ENCODE measurements at regions not wholly inside any gene's neighbourhood (a gene's known extent, or its start where the extent isn't known, plus 50 kb on each side); places are given as distances from the start of the nearest gene placed in this dataset.

GRCh38 chr3:158994386-158994785 lies 192.5 kb downstream of the MFSD1 start:
- no peaks in the 10 kb centered on the region for H4K20me1 ChIP-seq (ENCODE audit: insufficient read depth, low read length)
- CTCF ChIA-PET (ENCODE audit: unreplicated experiment) = no interaction called here
- POLR2A ChIA-PET = interaction anchor here (1.5 kb wide), 1 partner anchor 16 kb away, joined by 3 read pairs; no protein-coding TSS in a partner anchor
- H3K9me2 ChIP-seq (ENCODE audit: insufficient read depth, low read length) = no peaks in the 10 kb centered on the region
- no peak overlapping the region for H3K27ac ChIP-seq (ENCODE audit: low read depth, low read length, poor library complexity, severe bottlenecking)
- no peak for DNase-seq (ENCODE audit: low spot score)
- H3K9me3 ChIP-seq (ENCODE audit: low read length) = no peaks in the 10 kb centered on the region
- no peak overlapping the region for H2AFZ ChIP-seq (ENCODE audit: low read length)
- BruUV-seq (replicated peaks) = no TSS peak
- no peaks in the 10 kb centered on the region for H3K36me3 ChIP-seq (ENCODE audit: insufficient read depth, low read length)
- no peak overlapping the region for H3K4me3 ChIP-seq (ENCODE audit: low read depth, low read length, poor library complexity, severe bottlenecking)
- no peak for TF ChIP-seq EZH2phosphoT487 (IDR thresholded peaks at IDR 0.05; ENCODE audit: borderline replicate concordance, low read depth, low read length)
- TF ChIP-seq CTCF (conservative IDR thresholded peaks at IDR 0.05; ENCODE audit: low read length) = no peak
- no peak overlapping the region for H3K4me2 ChIP-seq (ENCODE audit: low read length)
- intact Hi-C loops (cut with micrococcal nuclease; ENCODE audit: unreplicated experiment) = no loop called here
- H3K4me1 ChIP-seq (ENCODE audit: insufficient read depth, low read length, poor library complexity, severe bottlenecking) = no peaks in the 10 kb centered on the region
- H3K79me2 ChIP-seq (ENCODE audit: insufficient read depth, low read depth, low read length) = no peaks in the 10 kb centered on the region

- Histone ChIP-seq H3K4me3 (ENCODE audit: low read depth, low read length, poor library complexity, severe bottlenecking) (no peak overlapping the region), H3K4me1 (ENCODE audit: insufficient read depth, low read length, poor library complexity, severe bottlenecking) (no peaks in the 10 kb centered on the region), H3K4me2 (ENCODE audit: low read length) (no peak overlapping the region), H3K36me3 (ENCODE audit: insufficient read depth, low read length) (no peaks in the 10 kb centered on the region), H3K79me2 (ENCODE audit: insufficient read depth, low read depth, low read length) (no peaks in the 10 kb centered on the region), H3K9me2 (ENCODE audit: insufficient read depth, low read length) (no peaks in the 10 kb centered on the region), H3K9me3 (ENCODE audit: low read length) (no peaks in the 10 kb centered on the region), H4K20me1 (ENCODE audit: insufficient read depth, low read length) (no peaks in the 10 kb centered on the region), H3K27ac (ENCODE audit: low read depth, low read length, poor library complexity, severe bottlenecking) (no peak overlapping the region), H2AFZ (ENCODE audit: low read length) (no peak overlapping the region)
- intact Hi-C loops (cut with micrococcal nuclease; ENCODE audit: unreplicated experiment) = no loop called here
- no peak for DNase-seq (ENCODE audit: low spot score)
- TF ChIP-seq EZH2phosphoT487 (IDR thresholded peaks at IDR 0.05; ENCODE audit: borderline replicate concordance, low read depth, low read length) (no peak), CTCF (conservative IDR thresholded peaks at IDR 0.05; ENCODE audit: low read length) (no peak)
- CTCF ChIA-PET (ENCODE audit: unreplicated experiment) = no interaction called here
- POLR2A ChIA-PET = no interaction called here
- BruUV-seq (replicated peaks) = no TSS peak
Observed at GRCh38 chr3:159001711-159002110, 199.9 kb downstream of the MFSD1 start.

- no peaks in the 10 kb centered on the region for H3K9me3 ChIP-seq (ENCODE audit: low read length)
- H4K20me1 ChIP-seq (ENCODE audit: insufficient read depth, low read length) = no peaks in the 10 kb centered on the region
- intact Hi-C loops (cut with micrococcal nuclease; ENCODE audit: unreplicated experiment) = no loop called here
- H3K4me2 ChIP-seq (ENCODE audit: low read length) = no peak overlapping the region
- no peaks in the 10 kb centered on the region for H3K36me3 ChIP-seq (ENCODE audit: insufficient read depth, low read length)
- ChIA-PET CTCF (ENCODE audit: unreplicated experiment) (no interaction called here), POLR2A (no interaction called here)
- no peaks in the 10 kb centered on the region for H3K4me1 ChIP-seq (ENCODE audit: insufficient read depth, low read length, poor library complexity, severe bottlenecking)
- no peak overlapping the region for H2AFZ ChIP-seq (ENCODE audit: low read length)
- no TSS peak for BruUV-seq (replicated peaks)
- H3K79me2 ChIP-seq (ENCODE audit: insufficient read depth, low read depth, low read length) = no peaks in the 10 kb centered on the region
- DNase-seq (ENCODE audit: low spot score) = no peak
- H3K27ac ChIP-seq (ENCODE audit: low read depth, low read length, poor library complexity, severe bottlenecking) = no peak overlapping the region
- no peak for TF ChIP-seq EZH2phosphoT487 (IDR thresholded peaks at IDR 0.05; ENCODE audit: borderline replicate concordance, low read depth, low read length)
- no peak for TF ChIP-seq CTCF (conservative IDR thresholded peaks at IDR 0.05; ENCODE audit: low read length)
- no peaks in the 10 kb centered on the region for H3K9me2 ChIP-seq (ENCODE audit: insufficient read depth, low read length)
- H3K4me3 ChIP-seq (ENCODE audit: low read depth, low read length, poor library complexity, severe bottlenecking) = no peak overlapping the region
Observed at GRCh38 chr3:159005137-159005536, 203.3 kb downstream of the MFSD1 start.

Data from OCI-LY7 (cell line).